Gastrocnemius medialis (tissue), 4 donors: ENCODE measurements at regions not wholly inside any gene's neighbourhood (a gene's known extent, or its start where the extent isn't known, plus 50 kb on each side); places are given as distances from the start of the nearest gene placed in this dataset.

ENCODE experiments used
- POLR2A ChIP-seq, 2 donors: fragments of 450-650 bp; IDR thresholded peaks; one replicate each; pipeline ENCODE4 v1.6.1; 2017; ENCODE audit warnings: antibody characterized with exemption in 2 of 2, mild to moderate bottlenecking in 2 of 2, moderate library complexity in 2 of 2
- TF ChIP-seq, protein P1 (sequence below), 5 experiments: fragments of 450-650 bp in 3 of 5; fragments of 200-600 bp in 2 of 5; sonication (generic) in 2 of 5; IDR thresholded peaks in 4 of 5; conservative IDR thresholded peaks in 1 of 5; 1 replicate in 4 of 5; 2 replicates in 1 of 5; pipeline ENCODE4 v1.5.1; 2016 to 2019; ENCODE audit warnings: antibody characterized with exemption in 5 of 5, mild to moderate bottlenecking in 3 of 5, moderate library complexity in 3 of 5

DNA sequence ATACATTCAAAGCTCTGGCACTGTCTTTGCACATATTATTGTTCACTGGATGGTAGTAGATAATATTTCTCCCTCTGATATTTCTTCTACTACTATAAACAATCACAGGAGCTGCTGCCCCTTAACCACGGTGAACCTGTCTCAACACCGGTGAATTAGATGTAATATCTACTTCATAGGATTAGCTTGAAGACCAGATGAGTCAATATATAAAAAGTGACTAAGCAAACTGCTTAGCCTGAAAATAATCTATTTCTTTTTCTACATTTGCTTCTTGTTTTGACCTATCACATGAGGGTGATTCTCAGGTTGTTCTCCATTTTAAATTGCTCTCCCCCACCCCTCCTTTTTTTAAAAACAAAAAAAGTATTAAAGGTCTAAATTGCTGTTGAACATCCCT is 645.5 kb downstream of the ANKRD50 start:
- TF ChIP-seq, protein P1, sequence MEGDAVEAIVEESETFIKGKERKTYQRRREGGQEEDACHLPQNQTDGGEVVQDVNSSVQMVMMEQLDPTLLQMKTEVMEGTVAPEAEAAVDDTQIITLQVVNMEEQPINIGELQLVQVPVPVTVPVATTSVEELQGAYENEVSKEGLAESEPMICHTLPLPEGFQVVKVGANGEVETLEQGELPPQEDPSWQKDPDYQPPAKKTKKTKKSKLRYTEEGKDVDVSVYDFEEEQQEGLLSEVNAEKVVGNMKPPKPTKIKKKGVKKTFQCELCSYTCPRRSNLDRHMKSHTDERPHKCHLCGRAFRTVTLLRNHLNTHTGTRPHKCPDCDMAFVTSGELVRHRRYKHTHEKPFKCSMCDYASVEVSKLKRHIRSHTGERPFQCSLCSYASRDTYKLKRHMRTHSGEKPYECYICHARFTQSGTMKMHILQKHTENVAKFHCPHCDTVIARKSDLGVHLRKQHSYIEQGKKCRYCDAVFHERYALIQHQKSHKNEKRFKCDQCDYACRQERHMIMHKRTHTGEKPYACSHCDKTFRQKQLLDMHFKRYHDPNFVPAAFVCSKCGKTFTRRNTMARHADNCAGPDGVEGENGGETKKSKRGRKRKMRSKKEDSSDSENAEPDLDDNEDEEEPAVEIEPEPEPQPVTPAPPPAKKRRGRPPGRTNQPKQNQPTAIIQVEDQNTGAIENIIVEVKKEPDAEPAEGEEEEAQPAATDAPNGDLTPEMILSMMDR (IDR thresholded peaks at IDR 0.05 in 4 of 5, conservative IDR thresholded peaks at IDR 0.05 in 1 of 5), result no peak
- TF ChIP-seq POLR2A (IDR thresholded peaks at IDR 0.05), result no peak
